ENCODE measurements at regions not wholly inside any gene's neighbourhood (a gene's known extent, or its start where the extent isn't known, plus 50 kb on each side); places are given as distances from the start of the nearest gene placed in this dataset.

DNA sequence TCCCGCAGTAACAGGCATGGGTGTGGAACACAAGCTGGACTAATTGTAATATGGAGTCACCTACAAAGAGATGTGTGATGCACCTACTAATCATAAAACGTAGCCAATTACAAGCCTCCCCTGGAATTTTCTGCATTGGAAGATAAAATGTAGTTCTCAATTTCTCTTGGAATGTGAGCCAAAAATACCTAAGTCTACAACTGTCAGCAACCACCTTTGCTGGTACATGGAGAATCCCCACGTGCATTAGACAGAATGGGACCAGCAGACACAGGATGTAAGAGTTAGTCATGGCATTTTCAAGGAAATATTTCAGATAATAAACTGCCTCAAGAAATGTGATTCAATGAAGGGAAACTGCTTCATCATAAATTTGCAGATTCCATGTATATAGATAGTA is 85.6 kb upstream of the DCC start:
- TF ChIP-seq POLR2A (IDR thresholded peaks at IDR 0.05; ENCODE audit: low read length) (no peak), GATA1 (IDR thresholded peaks at IDR 0.05; ENCODE audit: low read depth, low read length) (no peak)
